ENCODE measurements at regions not wholly inside any gene's neighbourhood (a gene's known extent, or its start where the extent isn't known, plus 50 kb on each side); places are given as distances from the start of the nearest gene placed in this dataset.
"Not testable (repeated sequence)": the region's sequence is repeated elsewhere in the genome, so short reads cannot be mapped to it uniquely, and the experiment has no call there.

DNA sequence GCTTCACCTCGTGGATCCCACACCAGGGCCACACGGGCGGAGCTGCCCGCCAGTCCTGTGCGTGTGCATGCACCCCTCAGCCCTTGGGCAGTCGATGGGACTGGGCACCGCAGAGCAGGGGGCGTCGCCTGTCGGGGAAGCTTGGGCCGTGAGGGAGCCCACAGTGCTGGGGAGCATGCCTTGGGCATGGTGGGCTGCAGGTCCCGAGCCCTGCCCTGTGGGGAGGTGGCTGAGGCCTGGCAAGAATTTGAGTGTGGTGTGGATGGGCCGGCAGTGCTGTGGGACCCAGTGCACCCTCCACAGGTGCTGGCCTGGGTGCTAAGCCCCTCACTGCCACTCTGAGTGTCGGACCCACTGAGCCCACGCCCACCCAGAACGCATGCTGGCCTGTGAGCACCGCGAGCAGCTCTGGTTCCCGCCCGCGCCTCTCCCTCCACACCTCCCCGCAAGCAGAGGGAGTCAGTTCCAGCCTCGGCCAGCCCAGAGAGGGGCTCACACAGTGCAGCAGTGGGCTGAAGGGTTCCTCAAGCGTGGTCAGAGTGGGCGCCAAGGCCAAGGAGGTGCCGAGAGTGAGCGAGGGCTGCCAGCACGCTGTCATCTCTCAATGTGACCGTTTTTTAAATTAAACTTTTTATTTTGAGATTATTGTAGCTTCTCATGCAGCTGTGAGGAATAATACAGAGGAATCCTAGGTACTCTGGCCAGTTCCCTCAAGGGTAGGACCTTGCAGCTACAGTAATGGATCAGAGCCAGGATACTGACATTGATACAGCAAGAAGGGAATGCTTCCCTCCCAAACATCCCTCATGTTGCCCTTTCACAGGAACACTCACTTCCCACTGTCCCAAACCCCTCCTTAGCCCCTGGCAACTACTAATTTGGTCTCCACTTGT is 127.7 kb downstream of the CRYBB2 start:
- no peak overlapping the region for H3K4me3 ChIP-seq (replicated peaks; ENCODE audit: low read depth, low read length)
- TF ChIP-seq, protein P1, sequence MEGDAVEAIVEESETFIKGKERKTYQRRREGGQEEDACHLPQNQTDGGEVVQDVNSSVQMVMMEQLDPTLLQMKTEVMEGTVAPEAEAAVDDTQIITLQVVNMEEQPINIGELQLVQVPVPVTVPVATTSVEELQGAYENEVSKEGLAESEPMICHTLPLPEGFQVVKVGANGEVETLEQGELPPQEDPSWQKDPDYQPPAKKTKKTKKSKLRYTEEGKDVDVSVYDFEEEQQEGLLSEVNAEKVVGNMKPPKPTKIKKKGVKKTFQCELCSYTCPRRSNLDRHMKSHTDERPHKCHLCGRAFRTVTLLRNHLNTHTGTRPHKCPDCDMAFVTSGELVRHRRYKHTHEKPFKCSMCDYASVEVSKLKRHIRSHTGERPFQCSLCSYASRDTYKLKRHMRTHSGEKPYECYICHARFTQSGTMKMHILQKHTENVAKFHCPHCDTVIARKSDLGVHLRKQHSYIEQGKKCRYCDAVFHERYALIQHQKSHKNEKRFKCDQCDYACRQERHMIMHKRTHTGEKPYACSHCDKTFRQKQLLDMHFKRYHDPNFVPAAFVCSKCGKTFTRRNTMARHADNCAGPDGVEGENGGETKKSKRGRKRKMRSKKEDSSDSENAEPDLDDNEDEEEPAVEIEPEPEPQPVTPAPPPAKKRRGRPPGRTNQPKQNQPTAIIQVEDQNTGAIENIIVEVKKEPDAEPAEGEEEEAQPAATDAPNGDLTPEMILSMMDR (IDR thresholded peaks at IDR 0.05; ENCODE audit: low read depth, low read length, missing control alignments) = no peak
- DNase-seq (ENCODE audit: extremely low read depth, low read depth) = no peak

DNA sequence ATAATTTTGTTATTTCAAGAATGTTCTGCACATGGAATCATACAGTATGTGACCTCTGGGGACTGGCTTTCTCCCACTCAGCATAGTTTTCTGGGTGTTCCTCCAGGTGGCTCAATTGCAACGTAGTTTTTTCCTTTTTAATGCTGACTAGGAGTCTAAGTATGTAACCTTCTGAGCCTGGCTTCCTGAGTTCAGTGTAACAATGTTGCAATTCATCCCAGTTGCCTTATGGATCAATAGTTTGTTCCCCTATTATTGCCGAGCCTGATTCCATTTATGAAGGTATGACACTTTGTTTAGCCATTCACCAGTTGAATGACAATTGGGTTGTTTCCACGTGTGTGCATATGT is 128.3 kb downstream of the CRYBB2 start:
- DNase-seq (ENCODE audit: extremely low read depth, low read depth) = no peak
- TF ChIP-seq, protein P1 (IDR thresholded peaks at IDR 0.05; ENCODE audit: low read depth, low read length, missing control alignments) = no peak
- H3K4me3 ChIP-seq (replicated peaks; ENCODE audit: low read depth, low read length) = no peak overlapping the region

DNA sequence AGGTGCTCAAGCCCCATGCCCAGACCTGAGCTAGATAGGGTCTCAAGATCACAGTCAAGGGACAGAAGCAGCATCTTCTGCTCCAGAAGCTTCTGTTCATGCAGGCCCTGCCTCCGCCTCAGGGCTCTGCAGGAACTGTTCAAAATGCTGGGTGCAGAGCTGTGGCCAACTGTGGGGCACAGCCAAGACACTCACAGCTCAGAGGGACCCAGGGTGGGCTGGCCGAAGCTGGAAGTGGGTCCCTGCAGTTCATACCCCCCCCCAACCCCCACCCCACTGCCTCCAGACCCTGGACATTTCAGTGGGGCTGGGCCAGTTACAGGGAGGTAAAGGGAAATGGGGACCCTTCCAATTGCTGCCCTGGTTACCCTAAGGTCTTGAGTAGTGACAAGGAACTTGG is 129.0 kb downstream of the CRYBB2 start:
- no peak for DNase-seq (ENCODE audit: extremely low read depth, low read depth)
- TF ChIP-seq, protein P1 (IDR thresholded peaks at IDR 0.05; ENCODE audit: low read depth, low read length, missing control alignments) = no peak
- H3K4me3 ChIP-seq (replicated peaks; ENCODE audit: low read depth, low read length) = no peak overlapping the region

DNA sequence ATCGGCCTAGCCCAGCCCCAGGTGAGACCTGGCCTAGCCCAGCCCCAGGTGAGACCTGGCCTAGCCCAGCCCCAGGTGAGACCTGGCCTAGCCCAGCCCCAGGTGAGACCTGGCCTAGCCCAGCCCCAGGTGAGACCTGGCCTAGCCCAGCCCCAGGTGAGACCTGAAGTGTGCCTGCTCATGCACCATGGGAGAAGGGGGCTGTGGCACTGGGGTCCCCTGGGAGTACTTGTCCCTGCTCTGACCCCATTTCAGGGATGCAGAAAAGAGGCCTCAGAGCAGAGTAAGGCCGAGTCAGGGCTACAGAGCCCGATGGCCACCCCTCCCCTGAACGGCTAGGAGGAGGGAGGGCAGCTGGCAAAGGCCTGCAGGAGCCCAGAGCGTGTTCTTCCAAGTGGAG is 129.6 kb downstream of the CRYBB2 start:
- not testable (repeated sequence) for DNase-seq (ENCODE audit: extremely low read depth, low read depth)

DNA sequence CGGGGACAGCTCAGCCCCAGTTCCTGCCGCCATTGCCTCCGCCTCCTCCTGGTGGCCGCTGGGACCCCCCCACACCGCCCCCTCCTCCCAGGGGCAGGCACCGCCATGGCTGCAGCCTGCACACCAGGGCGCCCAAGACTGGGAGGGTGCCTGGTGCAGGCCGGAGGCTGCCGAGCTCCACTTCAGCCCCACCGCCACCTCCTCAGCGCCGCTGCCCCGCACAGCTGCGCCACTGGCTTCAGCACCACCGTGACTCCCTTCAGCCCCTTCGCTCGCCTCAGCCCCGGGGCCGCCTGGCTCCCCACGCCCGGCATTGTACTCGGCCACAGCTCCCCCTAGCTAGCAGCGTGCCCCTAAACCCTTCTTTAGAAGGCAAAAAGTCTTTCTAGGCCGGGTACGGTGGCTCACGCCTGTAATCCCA is 131.1 kb downstream of the CRYBB2 start:
- H3K4me3 ChIP-seq (replicated peaks; ENCODE audit: low read depth, low read length) = no peak overlapping the region
- TF ChIP-seq, protein P1 (IDR thresholded peaks at IDR 0.05; ENCODE audit: low read depth, low read length, missing control alignments) = no peak
- DNase-seq (ENCODE audit: extremely low read depth, low read depth) = no peak

More for the DNA sequence above, 129.6 kb downstream of the CRYBB2 start:
- not testable (repeated sequence) for H3K4me3 ChIP-seq (replicated peaks; ENCODE audit: low read depth, low read length)

DNA sequence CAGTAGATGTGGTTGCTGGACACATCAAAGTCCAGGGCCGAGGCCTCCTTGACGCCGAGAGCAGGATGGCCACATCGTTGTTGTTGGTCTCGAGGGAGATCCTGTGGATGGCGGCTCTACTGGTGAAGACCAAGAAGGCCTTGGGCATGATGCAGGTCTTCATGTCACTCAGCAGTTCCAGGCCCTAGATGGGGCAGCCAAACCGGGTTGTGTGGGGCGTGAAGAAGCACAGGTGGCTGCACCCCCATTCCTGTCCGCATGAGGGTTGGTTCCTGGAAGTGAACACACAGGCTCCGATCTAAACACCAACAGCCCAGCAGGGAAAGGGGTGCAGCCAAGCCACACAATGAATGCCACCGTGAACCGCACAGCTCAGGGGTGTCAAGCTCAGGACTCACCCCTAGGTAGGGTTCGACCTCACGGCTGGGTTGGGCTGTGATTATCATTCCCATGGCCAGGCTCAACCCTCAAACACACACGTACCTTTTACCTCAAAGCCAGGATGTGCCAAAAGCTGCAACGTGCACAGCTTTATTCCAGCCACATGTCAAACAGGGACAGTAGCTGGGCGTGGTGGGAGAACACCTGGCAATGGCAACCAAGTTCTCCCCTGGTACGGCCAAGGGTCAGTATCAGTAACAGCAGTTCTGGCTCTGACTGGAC is 132.3 kb downstream of the CRYBB2 start:
- no peak for DNase-seq (ENCODE audit: extremely low read depth, low read depth)
- no peak overlapping the region for H3K4me3 ChIP-seq (replicated peaks; ENCODE audit: low read depth, low read length)
- TF ChIP-seq, protein P1 (IDR thresholded peaks at IDR 0.05; ENCODE audit: low read depth, low read length, missing control alignments) = no peak

DNA sequence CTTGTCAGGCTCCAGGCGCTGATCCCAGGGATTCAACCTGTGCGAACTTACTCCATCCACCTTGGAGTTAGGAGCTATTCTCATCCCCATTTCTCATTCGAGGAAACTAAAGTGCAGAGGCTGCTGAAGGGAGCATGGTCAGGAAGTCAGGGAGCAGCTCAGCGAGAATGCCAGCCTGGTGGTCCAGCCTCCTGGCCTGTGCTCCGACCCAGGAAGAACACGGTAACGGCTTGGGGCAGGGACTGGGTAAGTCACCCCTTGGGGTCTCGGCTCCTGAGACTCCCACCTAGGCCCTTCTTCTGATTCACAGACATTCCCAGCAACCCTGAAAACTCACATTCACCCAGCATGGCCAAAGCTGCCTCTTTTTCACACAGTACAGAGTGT is 132.8 kb downstream of the CRYBB2 start:
- TF ChIP-seq, protein P1 (IDR thresholded peaks at IDR 0.05; ENCODE audit: low read depth, low read length, missing control alignments) = no peak
- H3K4me3 ChIP-seq (replicated peaks; ENCODE audit: low read depth, low read length) = no peak overlapping the region
- DNase-seq (ENCODE audit: extremely low read depth, low read depth) = no peak

Measured in HFF-Myc (cell line).